GM18505 (cell line): ENCODE measurements at regions not wholly inside any gene's neighbourhood (a gene's known extent, or its start where the extent isn't known, plus 50 kb on each side); places are given as distances from the start of the nearest gene placed in this dataset.

ENCODE experiments used
- ATAC-seq: cut with Tn5 transposase; IDR thresholded peaks from one replicate; pipeline ENCODE4 v1.9.1; 2021; ENCODE audit not compliant: unreplicated experiment
- POLR2A ChIP-seq: IDR thresholded peaks from 4 replicates; pipeline ENCODE4 v1.6.1; 2011; ENCODE audit warnings: borderline replicate concordance; ENCODE audit not compliant: insufficient read depth, insufficient read length; ENCODE audit errors: extremely low read depth

DNA sequence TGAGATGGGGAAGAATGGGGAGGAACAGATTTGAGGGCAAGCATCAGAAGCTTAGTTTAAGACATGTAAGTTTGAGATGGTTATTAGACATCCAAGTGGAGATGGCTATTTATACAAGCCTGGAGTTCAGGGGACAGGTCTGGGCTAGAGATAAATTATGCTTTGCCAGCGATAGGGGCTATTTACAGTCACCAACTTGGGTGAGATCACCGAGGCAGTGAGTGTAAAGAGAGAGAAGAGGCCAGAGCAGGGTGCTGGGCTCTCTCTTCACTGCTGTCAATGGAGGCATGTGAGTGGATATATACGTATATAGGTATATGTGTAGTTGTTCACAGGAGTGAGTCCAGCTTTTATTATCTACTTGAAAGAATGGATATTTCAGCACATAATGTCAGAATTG is 81.0 kb downstream of the QPCT start:
- ATAC-seq, result no peak
- TF ChIP-seq POLR2A, result no peak

DNA sequence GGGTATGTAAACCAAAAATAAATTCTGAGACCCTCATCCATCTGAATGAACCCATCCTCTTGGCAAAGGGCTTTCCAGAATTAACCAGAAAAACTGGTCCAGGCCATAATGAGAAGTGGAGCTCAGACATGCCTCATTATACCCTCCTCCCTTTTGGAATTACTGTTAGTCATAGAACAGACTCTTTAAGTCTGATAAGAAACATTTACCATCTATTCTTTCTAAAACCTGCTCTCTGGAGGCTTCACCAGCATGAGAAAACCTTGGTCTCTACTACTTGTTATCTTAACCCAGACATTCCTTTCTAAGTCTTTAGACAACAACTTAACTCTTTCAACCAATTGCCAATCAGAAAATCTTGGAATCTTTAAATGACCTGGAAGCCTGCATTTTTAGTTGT is 82.8 kb downstream of the QPCT start:
- ATAC-seq, result no peak
- TF ChIP-seq POLR2A, result no peak

DNA sequence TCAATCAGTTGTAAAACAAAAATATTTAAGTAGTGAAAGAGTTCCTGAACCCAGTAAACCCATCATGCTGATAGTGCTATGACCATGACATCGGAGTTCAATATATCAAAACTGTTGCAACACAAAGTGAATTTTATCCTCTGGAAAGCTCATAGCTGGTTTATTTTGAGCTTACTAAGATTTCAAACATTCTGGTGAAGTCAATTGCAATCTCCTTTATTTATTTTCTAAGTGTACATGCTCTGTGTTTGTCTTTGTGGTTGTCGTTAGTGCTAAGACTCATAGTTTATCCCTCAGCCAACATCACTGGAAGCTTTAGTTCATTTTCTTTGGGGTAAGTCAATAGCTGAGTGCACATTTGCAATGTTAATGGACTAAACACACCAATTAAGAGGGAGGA is 91.9 kb downstream of the QPCT start:
- no peak for TF ChIP-seq POLR2A
- ATAC-seq, result no peak

DNA sequence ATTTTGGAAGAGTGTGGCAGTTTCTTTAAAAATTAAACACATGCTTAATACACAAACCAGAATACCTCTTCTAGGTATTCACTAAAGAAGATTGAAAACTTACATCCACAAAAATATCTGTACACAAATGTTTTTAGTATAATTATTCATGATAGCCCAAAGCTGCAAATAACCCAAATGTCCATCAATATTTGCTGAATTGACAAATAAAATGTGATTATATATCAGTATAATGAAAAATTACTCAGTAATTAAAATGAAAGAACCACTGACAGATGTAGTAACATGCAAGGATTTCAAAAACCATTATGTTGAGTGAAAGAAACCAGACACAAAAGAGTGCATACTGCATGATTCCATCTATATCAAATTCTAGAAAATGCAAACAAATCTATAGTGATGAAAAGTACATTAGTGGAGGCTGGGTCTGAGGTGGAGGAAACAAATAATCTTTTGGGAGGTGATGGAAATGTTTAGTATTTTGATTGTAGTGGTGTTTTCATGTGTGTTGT is 94.8 kb downstream of the QPCT start:
- TF ChIP-seq POLR2A, result no peak
- ATAC-seq, result no peak

DNA sequence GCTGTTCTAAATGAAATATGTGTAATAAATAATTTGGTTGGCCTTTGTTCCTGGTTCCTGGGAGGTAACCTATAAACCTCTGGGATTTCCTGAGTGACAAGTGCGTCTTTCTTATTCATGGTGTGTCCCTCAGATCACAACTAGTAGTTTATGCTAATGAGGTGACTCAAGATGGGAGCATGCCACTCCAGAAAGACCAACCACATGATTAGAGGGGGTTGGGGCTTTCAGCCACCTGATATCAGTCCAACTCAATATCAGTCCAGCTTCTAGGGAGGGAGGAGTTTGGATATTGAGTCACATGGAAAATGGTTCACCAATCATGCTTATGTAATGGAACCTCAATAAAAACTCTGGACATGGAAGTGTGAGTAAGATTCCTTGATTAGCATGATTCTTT is 96.6 kb downstream of the QPCT start:
- no peak for TF ChIP-seq POLR2A
- ATAC-seq, result no peak

DNA sequence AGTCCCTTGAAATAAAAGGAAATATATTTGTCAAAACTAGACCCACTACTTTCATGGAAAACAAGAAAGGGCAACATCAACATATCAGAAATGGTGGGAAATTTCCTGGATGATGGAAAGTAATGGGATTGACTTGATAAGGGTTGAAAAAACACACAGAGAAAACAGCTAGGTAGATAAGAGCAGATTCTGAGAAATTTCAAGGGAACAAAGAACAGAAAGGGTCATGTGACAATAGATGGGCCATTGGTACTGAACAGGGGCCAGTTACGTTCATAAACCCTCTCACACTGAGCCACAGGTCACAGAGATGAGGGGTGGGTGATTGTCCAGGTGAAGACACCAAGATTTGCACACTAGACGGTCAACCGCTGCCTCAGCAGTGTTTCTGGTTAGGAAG is 98.7 kb downstream of the QPCT start:
- ATAC-seq, result no peak
- no peak for TF ChIP-seq POLR2A

DNA sequence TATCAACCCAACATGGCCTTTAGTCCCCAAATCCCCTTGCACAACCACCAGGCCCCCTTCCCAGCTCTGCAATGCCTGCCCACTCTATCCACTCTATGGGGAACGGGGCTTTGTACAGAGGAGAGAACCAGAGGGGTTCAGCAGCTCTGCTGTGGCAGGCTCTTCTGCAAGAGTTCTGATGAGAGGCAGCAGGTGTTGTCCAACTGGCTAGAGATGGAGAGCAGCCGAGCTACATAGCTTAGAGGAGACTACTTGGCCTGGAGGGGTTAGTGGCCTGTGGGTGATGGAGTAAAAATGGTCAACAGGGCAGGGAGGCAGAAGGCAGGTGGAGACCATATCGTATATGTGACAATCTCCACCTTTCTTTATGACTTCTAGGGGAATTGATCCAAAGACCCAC is 103.0 kb downstream of the QPCT start:
- ATAC-seq, result no peak
- no peak for TF ChIP-seq POLR2A

DNA sequence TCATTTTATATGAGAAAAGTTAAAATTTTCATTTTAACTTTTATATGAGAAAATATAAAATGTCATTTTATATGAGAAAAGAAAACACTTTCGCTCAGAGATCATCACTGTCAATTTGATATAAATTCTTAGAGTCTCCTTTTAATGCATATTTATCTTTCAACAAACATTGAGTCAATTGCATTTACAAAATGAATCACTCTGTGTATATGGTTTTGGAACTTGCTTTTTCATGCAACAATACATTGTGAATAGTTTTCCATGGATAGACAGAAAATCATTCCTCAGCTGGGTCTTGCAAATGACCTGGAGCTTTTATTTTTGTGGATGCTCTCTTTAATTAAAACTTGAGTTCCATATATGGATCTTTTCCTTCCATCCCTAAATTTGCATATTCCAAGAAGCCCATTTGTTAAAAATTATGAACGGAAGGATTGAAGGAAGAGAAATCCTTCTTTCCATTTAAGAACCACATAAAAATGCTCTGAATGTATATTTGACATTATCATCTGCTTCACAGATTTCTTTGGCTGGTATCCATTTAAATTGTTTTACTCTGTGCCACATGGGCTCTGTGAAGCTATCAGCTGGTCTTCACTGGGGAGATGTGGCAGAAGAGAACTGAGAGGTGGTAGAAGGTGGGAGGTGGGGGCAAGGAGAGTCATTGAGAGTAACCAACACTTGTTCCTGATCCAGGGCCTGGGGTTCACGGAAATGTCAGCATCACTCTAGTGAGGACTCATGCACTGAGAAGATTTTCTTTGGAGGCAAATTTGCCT is 104.1 kb downstream of the QPCT start:
- ATAC-seq, result no peak
- no peak for TF ChIP-seq POLR2A

DNA sequence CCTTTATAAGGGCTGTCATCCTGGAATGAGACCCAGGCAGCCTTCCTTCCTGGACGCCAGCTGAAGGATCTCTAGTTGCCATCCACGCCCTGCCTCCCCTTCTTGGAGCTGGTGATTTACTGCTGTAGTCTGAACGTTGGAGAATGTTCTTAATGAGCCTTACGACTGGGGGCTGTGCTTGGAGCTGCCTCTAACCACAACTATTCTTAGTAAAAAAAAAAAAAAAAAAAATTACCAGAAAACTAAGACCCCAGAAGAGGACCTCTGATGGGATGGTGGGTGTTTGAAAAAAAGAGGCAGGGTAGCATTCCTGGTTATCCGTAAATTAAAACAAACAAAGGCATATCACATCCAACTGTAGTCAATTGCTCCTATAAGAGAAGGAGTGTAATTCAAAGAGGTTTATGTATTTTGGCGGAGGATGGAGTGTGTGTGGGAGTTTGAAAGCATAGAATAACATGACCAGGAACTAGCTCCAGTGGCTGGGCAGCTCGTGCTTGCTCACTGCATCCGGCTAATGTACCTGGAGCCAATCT is 105.4 kb downstream of the QPCT start:
- TF ChIP-seq POLR2A, result no peak
- ATAC-seq, result no peak

DNA sequence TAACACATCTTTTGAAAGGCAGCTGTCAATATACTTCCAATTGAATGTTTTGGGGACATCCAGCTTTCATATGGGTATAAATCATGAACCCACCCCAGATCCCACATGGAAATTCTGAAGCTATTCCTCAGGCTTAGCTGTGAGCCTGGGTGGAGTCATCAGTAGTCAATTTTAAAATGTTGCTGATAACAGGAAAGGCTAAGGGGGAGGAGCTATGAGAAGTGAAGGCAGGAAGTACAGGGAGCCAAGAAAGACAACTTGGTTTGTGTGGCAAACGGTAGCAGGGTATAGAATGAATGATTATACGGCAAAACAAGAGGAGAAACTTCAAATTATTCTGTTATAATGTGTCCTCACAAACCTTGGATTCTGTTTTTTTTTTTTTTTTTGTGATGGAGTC is 108.6 kb downstream of the QPCT start:
- no peak for ATAC-seq
- no peak for TF ChIP-seq POLR2A

DNA sequence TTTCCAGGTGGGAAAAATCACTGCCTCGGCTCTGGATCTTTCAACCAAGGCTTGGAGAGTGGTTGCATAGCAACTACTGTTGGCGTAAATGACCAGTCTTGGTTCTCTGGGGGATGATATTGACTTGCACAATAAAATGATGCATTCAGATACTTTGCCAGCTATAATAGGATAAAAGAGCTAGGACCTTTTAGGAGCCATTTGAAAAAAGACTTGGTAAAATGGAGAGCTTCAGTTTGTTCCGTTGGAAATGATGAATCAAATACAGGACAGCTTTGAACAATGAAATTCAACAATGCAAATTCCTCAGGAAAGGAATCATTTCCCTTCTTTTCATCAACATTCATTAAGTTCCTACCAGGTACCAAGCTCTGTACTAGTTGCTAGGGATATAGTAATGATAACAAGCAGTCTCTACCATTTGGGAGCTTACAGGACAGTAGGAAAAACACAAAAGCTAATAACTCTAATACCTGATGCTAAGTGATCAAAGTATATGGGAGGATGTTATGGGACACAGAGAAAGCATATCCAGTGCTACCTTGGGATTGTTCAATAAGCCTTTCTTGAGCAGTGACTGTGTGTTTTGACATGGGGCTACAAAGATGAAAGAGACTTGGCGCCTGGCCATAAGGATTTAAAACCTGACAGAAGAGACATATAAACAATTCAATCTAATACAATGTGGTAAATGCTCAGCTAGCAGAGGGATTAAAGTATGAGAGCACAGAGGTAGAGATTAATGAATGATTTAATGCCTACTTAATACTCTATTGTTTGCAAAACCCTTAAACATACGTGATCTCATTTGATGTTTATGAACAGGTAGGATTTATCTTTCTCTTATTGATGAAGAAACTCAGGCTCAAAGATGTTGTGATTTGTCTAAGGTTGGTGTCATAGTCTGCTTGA is 110.7 kb downstream of the QPCT start:
- TF ChIP-seq POLR2A, result no peak
- ATAC-seq, result no peak

DNA sequence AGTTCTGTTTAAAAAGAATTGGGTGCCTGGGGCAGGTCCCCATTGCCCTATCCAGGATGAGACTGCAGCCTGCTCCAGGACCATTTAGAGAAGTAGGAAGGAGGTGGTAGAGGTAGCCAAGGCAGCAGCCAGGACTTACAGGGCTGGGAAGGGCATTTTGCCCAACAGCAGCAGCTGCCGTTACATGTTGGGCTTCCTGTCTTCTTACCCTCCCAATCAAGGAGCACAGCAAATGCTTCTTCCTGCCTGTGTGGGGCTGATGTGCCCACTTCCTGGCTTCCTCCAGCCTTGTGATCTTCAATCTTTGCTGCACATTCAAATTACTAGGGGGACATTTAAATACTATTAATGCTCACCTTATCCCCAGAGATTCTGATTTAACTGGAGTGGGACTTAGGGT is 112.0 kb downstream of the QPCT start:
- ATAC-seq, result no peak
- no peak for TF ChIP-seq POLR2A

DNA sequence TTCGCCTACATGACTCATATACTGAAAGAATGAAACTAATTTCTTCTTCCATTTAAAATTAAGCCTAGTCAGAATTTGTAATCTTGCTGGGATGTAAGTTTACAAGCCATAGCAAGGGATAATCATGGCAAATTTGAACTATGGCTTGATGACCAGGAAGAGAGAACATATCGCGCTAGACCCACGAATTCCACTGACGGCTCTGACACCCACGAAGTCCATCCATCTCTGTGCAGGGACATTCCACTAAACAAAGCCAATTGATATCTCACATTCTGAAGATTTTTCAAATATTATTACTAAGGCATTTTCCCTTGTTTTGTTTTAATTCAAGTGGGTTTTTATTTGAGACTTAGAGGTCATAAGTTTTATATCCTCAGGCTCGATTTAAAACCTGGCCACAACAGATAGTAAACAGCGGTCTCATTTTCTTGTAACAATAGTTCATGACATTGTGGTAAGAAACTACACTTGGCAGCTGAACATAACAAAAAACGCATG is 113.0 kb downstream of the QPCT start:
- TF ChIP-seq POLR2A, result no peak
- no peak for ATAC-seq
